Endothelial cell of umbilical vein (primary cell): ENCODE measurements at regions not wholly inside any gene's neighbourhood (a gene's known extent, or its start where the extent isn't known, plus 50 kb on each side); places are given as distances from the start of the nearest gene placed in this dataset.

ENCODE experiments used
- BruUV-seq: library from RNA; stranded (reverse); fragments of 400-500 nt; replicated peaks from 2 replicates; lab custom pipeline; 2021; lab: Mats Ljungman, UMichigan
- CTCF ChIA-PET: fragments of 300-600, 350-600 bp; sonication (Branson Sonifier 250); formaldehyde crosslinking; loops from one replicate; lab custom pipeline; 2021; ENCODE audit warnings: antibody characterized with exemption, inconsistent platforms; lab: Charles Lee
- POLR2A ChIA-PET: fragments of 300-600, 350-600 bp; sonication (Branson Sonifier 250); formaldehyde crosslinking; loops from one replicate; lab custom pipeline; 2021; ENCODE audit warnings: antibody characterized with exemption, inconsistent platforms; lab: Charles Lee
- DNase-seq: peaks from one replicate; pipeline ENCODE4 v3.0.0-alpha.2; 2011; ENCODE audit warnings: low read depth, low spot score
- FAIRE-seq: peaks from 2 replicates; lab custom pipeline; 2011; peaks lifted over from hg19 to GRCh38; lab: Jason Lieb, UNC
- H2AFZ ChIP-seq: 2 replicates; pipeline ENCODE4 v1.6.0; 2012; ENCODE audit warnings: low read depth, low read length, control low read depth, inconsistent platforms
- H3K27ac ChIP-seq: 2 replicates; pipeline ENCODE4 v1.5.1; 2011; ENCODE audit warnings: low read depth, mild to moderate bottlenecking, control low read depth, low read length, moderate library complexity; ENCODE audit not compliant: insufficient read depth
- H3K27me3 ChIP-seq, 2 experiments: 2 replicates each; pipeline versions ENCODE4 v1.6.0 to v1.6.1; 2011; ENCODE audit warnings: low read length in 2 of 2, mixed read lengths in 1 of 2; ENCODE audit not compliant: control insufficient read depth in 2 of 2, insufficient read depth in 2 of 2
- H3K36me3 ChIP-seq, 2 experiments: 2 replicates in 1 of 2; 3 replicates in 1 of 2; pipeline ENCODE4 v1.5.1; 2011; ENCODE audit warnings: low read length in 2 of 2, mild to moderate bottlenecking in 1 of 2, moderate library complexity in 1 of 2; ENCODE audit not compliant: control insufficient read depth in 2 of 2, insufficient read depth in 2 of 2; ENCODE audit errors: extremely low read depth in 1 of 2
- H3K4me1 ChIP-seq: 3 replicates; pipeline ENCODE4 v1.5.1; 2011; ENCODE audit warnings: mild to moderate bottlenecking, low read length; ENCODE audit not compliant: control insufficient read depth, insufficient read depth; ENCODE audit errors: extremely low read depth
- H3K4me2 ChIP-seq: 2 replicates; pipeline ENCODE4 v1.6.1; 2011; ENCODE audit warnings: low read length, control low read depth, mixed read lengths; ENCODE audit not compliant: insufficient read depth
- H3K4me3 ChIP-seq, 3 experiments: fragments of 200-600 bp in 1 of 3; sonication (generic), shearing (Covaris generic) in 1 of 3; replicated peaks in 1 of 3; 2 replicates each; pipeline ENCODE4 v1.5.1; 2011 to 2016; ENCODE audit warnings: control low read depth in 3 of 3, low read length in 3 of 3, mild to moderate bottlenecking in 2 of 3, inconsistent platforms in 1 of 3, low read depth in 1 of 3, moderate library complexity in 1 of 3; ENCODE audit not compliant: insufficient read depth in 1 of 3
- H3K79me2 ChIP-seq: 2 replicates; pipeline ENCODE4 v1.6.0; 2012; ENCODE audit warnings: low read length, inconsistent platforms; ENCODE audit not compliant: control insufficient read depth, insufficient read depth
- H3K9ac ChIP-seq: replicated peaks from 2 replicates; pipeline ENCODE3; 2011; ENCODE audit warnings: low read length, control low read depth; ENCODE audit not compliant: insufficient read depth; ENCODE audit errors: extremely low read depth
- H3K9me1 ChIP-seq: replicated peaks from 3 replicates; pipeline ENCODE4 v1.6.0; 2011; ENCODE audit warnings: mild to moderate bottlenecking, low read length; ENCODE audit not compliant: control insufficient read depth, insufficient read depth; ENCODE audit errors: extremely low read depth
- H3K9me3 ChIP-seq: replicated peaks from 2 replicates; pipeline ENCODE4 v1.5.1; 2012; ENCODE audit warnings: low read length, inconsistent platforms; ENCODE audit not compliant: control insufficient read depth, insufficient read depth
- H4K20me1 ChIP-seq: replicated peaks from 2 replicates; pipeline ENCODE3; 2011; ENCODE audit warnings: mild to moderate bottlenecking, low read length; ENCODE audit not compliant: control insufficient read depth, insufficient read depth; ENCODE audit errors: extremely low read depth
- EZH2 ChIP-seq: IDR thresholded peaks from 2 replicates; pipeline ENCODE4 v1.6.1; 2012; ENCODE audit warnings: borderline replicate concordance, low read depth, mild to moderate bottlenecking, moderate library complexity, low read length, inconsistent platforms; ENCODE audit not compliant: severe bottlenecking
- FOS ChIP-seq: IDR thresholded peaks from 2 replicates; pipeline ENCODE4 v1.6.1; 2011; ENCODE audit warnings: mild to moderate bottlenecking, low read length, moderate library complexity, borderline replicate concordance; ENCODE audit not compliant: insufficient read depth
- GATA2 ChIP-seq: IDR thresholded peaks from 2 replicates; pipeline ENCODE4 v1.7.0; 2011; ENCODE audit warnings: low read depth, mild to moderate bottlenecking, moderate library complexity, mixed read lengths, low read length; ENCODE audit not compliant: insufficient read length, insufficient read depth
- JUN ChIP-seq: IDR thresholded peaks from 2 replicates; pipeline ENCODE4 v1.6.1; 2011; ENCODE audit warnings: borderline replicate concordance, low read depth; ENCODE audit not compliant: insufficient read length, insufficient read depth
- MYC ChIP-seq: IDR thresholded peaks from one replicate; pipeline ENCODE4 v1.6.1; 2011; ENCODE audit warnings: mild to moderate bottlenecking, low read depth, low read length
- POLR2A ChIP-seq: IDR thresholded peaks from 2 replicates; pipeline ENCODE4 v1.6.1; 2012; ENCODE audit warnings: low read depth, mild to moderate bottlenecking, control low read depth, low read length
- dilution Hi-C: fragments of 300-500 bp; cut with MboI; formaldehyde crosslinking; loops from one replicate; pipeline ENCODE4 v1.15.0; 2019; ENCODE audit warnings: low sequenced_read_pairs; ENCODE audit not compliant: extremely low pct_ligation_motif_present
- intact Hi-C: fragments of 100-400 bp; cut with micrococcal nuclease; formaldehyde crosslinking; loops from one replicate; pipeline ENCODE4 v1.10.0; 2022
- TF ChIP-seq, protein P1 (sequence below), 2 donors: IDR thresholded peaks; 1 replicate in 1 of 2; 2 replicates in 1 of 2; pipeline ENCODE4 v1.5.1; 2011; ENCODE audit warnings: low read length in 2 of 2, mild to moderate bottlenecking in 2 of 2, moderate library complexity in 2 of 2, control low read depth in 1 of 2, inconsistent platforms in 1 of 2, low read depth in 1 of 2; ENCODE audit not compliant: insufficient read depth in 1 of 2; ENCODE audit errors: extremely low read depth in 1 of 2
- TF ChIP-seq, protein P2 (sequence below): IDR thresholded peaks from 2 replicates; pipeline ENCODE4 v1.6.1; 2011; ENCODE audit not compliant: insufficient read depth, insufficient read length

GRCh38 chr3:178964551-178964950, 107.1 kb downstream of the ZMAT3 start:
- H3K79me2 ChIP-seq, result no peaks in the 10 kb centered on the region
- no peak overlapping the region for H2AFZ ChIP-seq
- FAIRE-seq (no peak), DNase-seq (no peak)
- no peaks in the 10 kb centered on the region for H3K36me3 ChIP-seq
- TF ChIP-seq GATA2, result no peak
- TF ChIP-seq, protein P1, sequence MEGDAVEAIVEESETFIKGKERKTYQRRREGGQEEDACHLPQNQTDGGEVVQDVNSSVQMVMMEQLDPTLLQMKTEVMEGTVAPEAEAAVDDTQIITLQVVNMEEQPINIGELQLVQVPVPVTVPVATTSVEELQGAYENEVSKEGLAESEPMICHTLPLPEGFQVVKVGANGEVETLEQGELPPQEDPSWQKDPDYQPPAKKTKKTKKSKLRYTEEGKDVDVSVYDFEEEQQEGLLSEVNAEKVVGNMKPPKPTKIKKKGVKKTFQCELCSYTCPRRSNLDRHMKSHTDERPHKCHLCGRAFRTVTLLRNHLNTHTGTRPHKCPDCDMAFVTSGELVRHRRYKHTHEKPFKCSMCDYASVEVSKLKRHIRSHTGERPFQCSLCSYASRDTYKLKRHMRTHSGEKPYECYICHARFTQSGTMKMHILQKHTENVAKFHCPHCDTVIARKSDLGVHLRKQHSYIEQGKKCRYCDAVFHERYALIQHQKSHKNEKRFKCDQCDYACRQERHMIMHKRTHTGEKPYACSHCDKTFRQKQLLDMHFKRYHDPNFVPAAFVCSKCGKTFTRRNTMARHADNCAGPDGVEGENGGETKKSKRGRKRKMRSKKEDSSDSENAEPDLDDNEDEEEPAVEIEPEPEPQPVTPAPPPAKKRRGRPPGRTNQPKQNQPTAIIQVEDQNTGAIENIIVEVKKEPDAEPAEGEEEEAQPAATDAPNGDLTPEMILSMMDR (IDR thresholded peaks at IDR 0.05; ENCODE audit: extremely low read depth in 1 of 2, insufficient read depth in 1 of 2, low read depth in 1 of 2, low read length in 2 of 2), result no peak
- TF ChIP-seq EZH2, result no peak
- TF ChIP-seq, protein P2, sequence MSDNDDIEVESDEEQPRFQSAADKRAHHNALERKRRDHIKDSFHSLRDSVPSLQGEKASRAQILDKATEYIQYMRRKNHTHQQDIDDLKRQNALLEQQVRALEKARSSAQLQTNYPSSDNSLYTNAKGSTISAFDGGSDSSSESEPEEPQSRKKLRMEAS, result no peak
- no peak for TF ChIP-seq MYC
- no peak for TF ChIP-seq FOS
- no peak for TF ChIP-seq JUN
- no peak for TF ChIP-seq POLR2A
- no peaks in the 10 kb centered on the region for H3K27me3 ChIP-seq
- H3K4me3 ChIP-seq, result no peak overlapping the region
- dilution Hi-C loops, result no loop called here
- no peak overlapping the region for H3K9ac ChIP-seq
- H3K27ac ChIP-seq, result no peak overlapping the region
- H3K4me2 ChIP-seq, result no peak overlapping the region
- H3K9me3 ChIP-seq, result no peaks in the 10 kb centered on the region
- no TSS peak for BruUV-seq
- CTCF ChIA-PET, result no interaction called here
- H4K20me1 ChIP-seq, result no peaks in the 10 kb centered on the region
- POLR2A ChIA-PET, result no interaction called here
- H3K9me1 ChIP-seq, result no peaks in the 10 kb centered on the region
- H3K4me1 ChIP-seq, result peaks cover 16% of the 10 kb centered on the region
- intact Hi-C loops, result no loop called here
